ENCODE measurements at regions not wholly inside any gene's neighbourhood (a gene's known extent, or its start where the extent isn't known, plus 50 kb on each side); places are given as distances from the start of the nearest gene placed in this dataset.

DNA sequence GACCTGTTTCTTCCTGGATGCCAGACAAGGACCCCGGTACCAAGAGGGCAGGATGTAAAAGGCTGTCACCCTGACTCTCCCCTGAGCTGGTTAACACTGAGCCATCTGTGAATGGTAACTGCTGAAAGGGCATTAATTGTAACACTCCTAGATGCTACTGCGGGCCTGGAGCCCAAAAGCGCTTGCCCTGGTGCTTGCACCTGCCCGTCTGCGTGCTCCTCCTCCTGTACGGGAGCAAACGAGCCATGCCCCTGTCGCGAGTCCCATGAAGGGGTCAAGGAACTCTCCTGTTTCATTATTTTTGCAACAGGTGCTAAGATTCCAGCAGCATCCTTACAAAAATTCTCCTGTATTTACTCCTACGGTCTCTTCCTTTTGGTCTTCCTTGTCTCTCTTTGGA lies 140.0 kb upstream of the LAMA2 start:
- no peaks in the 10 kb centered on the region for H3K79me2 ChIP-seq (ENCODE audit: control insufficient read depth, insufficient read depth, low read length)
- no peak for FAIRE-seq
- H3K9me3 ChIP-seq (replicated peaks; ENCODE audit: control insufficient read depth, insufficient read depth, low read depth, low read length) = no peaks in the 10 kb centered on the region; the same call in 1 of the 2 replicates
- no peak for ATAC-seq
- no peak overlapping the region for H3K9ac ChIP-seq (ENCODE audit: insufficient read depth in 1 of 2, low read depth in 2 of 2, low read length in 2 of 2)
- in situ Hi-C loops (cut with MboI) (no loop called here), intact Hi-C loops (cut with micrococcal nuclease) (no loop called here)
- DNase-seq (ENCODE audit: extremely low read depth in 1 of 4, low spot score in 3 of 4) = no peak
- no peaks in the 10 kb centered on the region for H3K27me3 ChIP-seq (ENCODE audit: control insufficient read depth in 2 of 2, insufficient read depth in 2 of 2, low read length in 2 of 2)
- no peak overlapping the region for H3K4me3 ChIP-seq
- ChIA-PET POLR2A (no interaction called here), CTCF (ENCODE audit: low intra/inter-chr PET ratio) (no interaction called here)
- H3K27ac ChIP-seq (ENCODE audit: extremely low read depth, low read depth, low read length) = no peak overlapping the region
- H3K9me1 ChIP-seq (ENCODE audit: control insufficient read depth, insufficient read depth, low read length) = no peaks in the 10 kb centered on the region
- no peak overlapping the region for H3K4me2 ChIP-seq (ENCODE audit: insufficient read depth, low read length)
- TF ChIP-seq POU5F1 (IDR thresholded peaks at IDR 0.05; ENCODE audit: borderline replicate concordance, low read depth, low read length, partially characterized antibody) = no peak
- no peak for TF ChIP-seq NFRKB (IDR thresholded peaks at IDR 0.05; ENCODE audit: low read depth)
- TF ChIP-seq PCBP1 (IDR thresholded peaks at IDR 0.05; ENCODE audit: low read depth, low read length, poor library complexity, severe bottlenecking) = no peak
- TF ChIP-seq NCOR1 (IDR thresholded peaks at IDR 0.05) = no peak
- TF ChIP-seq, protein P1, sequence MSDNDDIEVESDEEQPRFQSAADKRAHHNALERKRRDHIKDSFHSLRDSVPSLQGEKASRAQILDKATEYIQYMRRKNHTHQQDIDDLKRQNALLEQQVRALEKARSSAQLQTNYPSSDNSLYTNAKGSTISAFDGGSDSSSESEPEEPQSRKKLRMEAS (CRISPR knock-in tag; IDR thresholded peaks at IDR 0.05) = no peak
- TF ChIP-seq ZNF3 (CRISPR knock-in tag; IDR thresholded peaks at IDR 0.05) = no peak
- no peak for TF ChIP-seq MBD2 (IDR thresholded peaks at IDR 0.05; ENCODE audit: borderline replicate concordance, low read depth)
- no peak for TF ChIP-seq ZNF76 (CRISPR knock-in tag; IDR thresholded peaks at IDR 0.05; ENCODE audit: borderline replicate concordance)
- TF ChIP-seq TEAD2 (tag; IDR thresholded peaks at IDR 0.05) = no peak
- no peak for TF ChIP-seq NCOA6 (IDR thresholded peaks at IDR 0.05)
- no peak for TF ChIP-seq ZC3H4 (CRISPR knock-in tag; IDR thresholded peaks at IDR 0.05; ENCODE audit: borderline replicate concordance)
- no peak for TF ChIP-seq NBN (IDR thresholded peaks at IDR 0.05; ENCODE audit: low read depth)
- TF ChIP-seq, protein P2, sequence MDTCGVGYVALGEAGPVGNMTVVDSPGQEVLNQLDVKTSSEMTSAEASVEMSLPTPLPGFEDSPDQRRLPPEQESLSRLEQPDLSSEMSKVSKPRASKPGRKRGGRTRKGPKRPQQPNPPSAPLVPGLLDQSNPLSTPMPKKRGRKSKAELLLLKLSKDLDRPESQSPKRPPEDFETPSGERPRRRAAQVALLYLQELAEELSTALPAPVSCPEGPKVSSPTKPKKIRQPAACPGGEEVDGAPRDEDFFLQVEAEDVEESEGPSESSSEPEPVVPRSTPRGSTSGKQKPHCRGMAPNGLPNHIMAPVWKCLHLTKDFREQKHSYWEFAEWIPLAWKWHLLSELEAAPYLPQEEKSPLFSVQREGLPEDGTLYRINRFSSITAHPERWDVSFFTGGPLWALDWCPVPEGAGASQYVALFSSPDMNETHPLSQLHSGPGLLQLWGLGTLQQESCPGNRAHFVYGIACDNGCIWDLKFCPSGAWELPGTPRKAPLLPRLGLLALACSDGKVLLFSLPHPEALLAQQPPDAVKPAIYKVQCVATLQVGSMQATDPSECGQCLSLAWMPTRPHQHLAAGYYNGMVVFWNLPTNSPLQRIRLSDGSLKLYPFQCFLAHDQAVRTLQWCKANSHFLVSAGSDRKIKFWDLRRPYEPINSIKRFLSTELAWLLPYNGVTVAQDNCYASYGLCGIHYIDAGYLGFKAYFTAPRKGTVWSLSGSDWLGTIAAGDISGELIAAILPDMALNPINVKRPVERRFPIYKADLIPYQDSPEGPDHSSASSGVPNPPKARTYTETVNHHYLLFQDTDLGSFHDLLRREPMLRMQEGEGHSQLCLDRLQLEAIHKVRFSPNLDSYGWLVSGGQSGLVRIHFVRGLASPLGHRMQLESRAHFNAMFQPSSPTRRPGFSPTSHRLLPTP (IDR thresholded peaks at IDR 0.05; ENCODE audit: borderline replicate concordance, extremely low read depth, insufficient read length) = no peak
- TF ChIP-seq BRCA1 (IDR thresholded peaks at IDR 0.05) = no peak
- TF ChIP-seq BRCA1 (CRISPR knock-in tag; IDR thresholded peaks at IDR 0.05) = no peak
- no peak for TF ChIP-seq CEBPB (tag; IDR thresholded peaks at IDR 0.05)
- no peak for TF ChIP-seq TCF3 (CRISPR knock-in tag; IDR thresholded peaks at IDR 0.05)
- TF ChIP-seq RAD21 (CRISPR knock-in tag; conservative IDR thresholded peaks at IDR 0.05 in 1 of 2, IDR thresholded peaks at IDR 0.05 in 1 of 2) = no peak
- TF ChIP-seq MTA2 (IDR thresholded peaks at IDR 0.05; ENCODE audit: low read depth) = no peak
- TF ChIP-seq, protein P3, sequence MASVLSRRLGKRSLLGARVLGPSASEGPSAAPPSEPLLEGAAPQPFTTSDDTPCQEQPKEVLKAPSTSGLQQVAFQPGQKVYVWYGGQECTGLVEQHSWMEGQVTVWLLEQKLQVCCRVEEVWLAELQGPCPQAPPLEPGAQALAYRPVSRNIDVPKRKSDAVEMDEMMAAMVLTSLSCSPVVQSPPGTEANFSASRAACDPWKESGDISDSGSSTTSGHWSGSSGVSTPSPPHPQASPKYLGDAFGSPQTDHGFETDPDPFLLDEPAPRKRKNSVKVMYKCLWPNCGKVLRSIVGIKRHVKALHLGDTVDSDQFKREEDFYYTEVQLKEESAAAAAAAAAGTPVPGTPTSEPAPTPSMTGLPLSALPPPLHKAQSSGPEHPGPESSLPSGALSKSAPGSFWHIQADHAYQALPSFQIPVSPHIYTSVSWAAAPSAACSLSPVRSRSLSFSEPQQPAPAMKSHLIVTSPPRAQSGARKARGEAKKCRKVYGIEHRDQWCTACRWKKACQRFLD (CRISPR knock-in tag; IDR thresholded peaks at IDR 0.05) = no peak
- no peak for TF ChIP-seq ZNF780A (CRISPR knock-in tag; IDR thresholded peaks at IDR 0.05)
- H3K4me1 ChIP-seq (replicated peaks in 1 of 2; ENCODE audit: control insufficient read depth in 2 of 2, insufficient read depth in 2 of 2, low read length in 2 of 2) = no peaks in the 10 kb centered on the region
- H4K20me1 ChIP-seq (replicated peaks; ENCODE audit: control insufficient read depth, insufficient read depth, low read length) = no peaks in the 10 kb centered on the region
- BruUV-seq (replicated peaks) = no TSS peak
- under 1% methylated on average over 10 of the region's 10 CpGs for WGBS (ENCODE audit: insufficient coverage, low coverage, missing lambda C conversion rate)
- H3K36me3 ChIP-seq (ENCODE audit: control insufficient read depth, insufficient read depth, low read length) = no peaks in the 10 kb centered on the region
- no peak overlapping the region for H2AFZ ChIP-seq (ENCODE audit: low read depth, low read length)
